ENCODE measurements at regions not wholly inside any gene's neighbourhood (a gene's known extent, or its start where the extent isn't known, plus 50 kb on each side); places are given as distances from the start of the nearest gene placed in this dataset.

DNA sequence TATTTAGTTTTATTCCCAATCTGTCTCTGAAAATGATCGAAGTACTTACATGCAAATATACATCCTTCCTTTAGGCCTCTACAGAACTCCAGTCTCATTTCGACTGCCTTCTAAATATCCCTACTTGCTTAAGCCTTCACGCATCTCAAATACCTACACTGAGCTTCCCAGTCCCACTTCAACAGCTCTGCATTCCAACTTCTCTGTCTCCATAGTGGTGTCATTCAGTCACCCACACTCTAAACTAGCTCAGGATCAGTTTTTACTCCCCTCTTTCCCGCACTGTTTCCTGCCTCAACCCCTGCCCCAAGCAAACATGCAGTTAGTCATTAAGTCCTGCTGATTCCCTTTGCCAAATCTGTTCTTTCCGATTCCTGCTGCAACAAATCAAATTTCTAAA, 91.8 kb upstream of the PREP start:
- Histone ChIP-seq H3K4me3 (ENCODE audit: low read depth, low read length, poor library complexity, severe bottlenecking) (no peak overlapping the region), H3K4me2 (ENCODE audit: low read length) (no peak overlapping the region), H3K9me3 (ENCODE audit: low read length) (no peaks in the 10 kb centered on the region), H3K9me2 (ENCODE audit: insufficient read depth, low read length) (no peaks in the 10 kb centered on the region), H3K4me1 (ENCODE audit: insufficient read depth, low read length, poor library complexity, severe bottlenecking) (no peaks in the 10 kb centered on the region), H3K36me3 (ENCODE audit: insufficient read depth, low read length) (no peaks in the 10 kb centered on the region), H4K20me1 (ENCODE audit: insufficient read depth, low read length) (no peaks in the 10 kb centered on the region), H2AFZ (ENCODE audit: low read length) (no peak overlapping the region), H3K79me2 (ENCODE audit: insufficient read depth, low read depth, low read length) (no peaks in the 10 kb centered on the region), H3K27ac (ENCODE audit: low read depth, low read length, poor library complexity, severe bottlenecking) (no peak overlapping the region)
- intact Hi-C loops (cut with micrococcal nuclease; ENCODE audit: unreplicated experiment) = no loop called here
- CTCF ChIA-PET (ENCODE audit: unreplicated experiment) = no interaction called here
- POLR2A ChIA-PET = interaction anchor here (0.7 kb wide), 1 partner anchor 125 kb away, joined by 3 read pairs; no protein-coding TSS in a partner anchor
- TF ChIP-seq, protein P1, sequence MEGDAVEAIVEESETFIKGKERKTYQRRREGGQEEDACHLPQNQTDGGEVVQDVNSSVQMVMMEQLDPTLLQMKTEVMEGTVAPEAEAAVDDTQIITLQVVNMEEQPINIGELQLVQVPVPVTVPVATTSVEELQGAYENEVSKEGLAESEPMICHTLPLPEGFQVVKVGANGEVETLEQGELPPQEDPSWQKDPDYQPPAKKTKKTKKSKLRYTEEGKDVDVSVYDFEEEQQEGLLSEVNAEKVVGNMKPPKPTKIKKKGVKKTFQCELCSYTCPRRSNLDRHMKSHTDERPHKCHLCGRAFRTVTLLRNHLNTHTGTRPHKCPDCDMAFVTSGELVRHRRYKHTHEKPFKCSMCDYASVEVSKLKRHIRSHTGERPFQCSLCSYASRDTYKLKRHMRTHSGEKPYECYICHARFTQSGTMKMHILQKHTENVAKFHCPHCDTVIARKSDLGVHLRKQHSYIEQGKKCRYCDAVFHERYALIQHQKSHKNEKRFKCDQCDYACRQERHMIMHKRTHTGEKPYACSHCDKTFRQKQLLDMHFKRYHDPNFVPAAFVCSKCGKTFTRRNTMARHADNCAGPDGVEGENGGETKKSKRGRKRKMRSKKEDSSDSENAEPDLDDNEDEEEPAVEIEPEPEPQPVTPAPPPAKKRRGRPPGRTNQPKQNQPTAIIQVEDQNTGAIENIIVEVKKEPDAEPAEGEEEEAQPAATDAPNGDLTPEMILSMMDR (conservative IDR thresholded peaks at IDR 0.05; ENCODE audit: low read length) = no peak
- no peak for TF ChIP-seq EZH2phosphoT487 (IDR thresholded peaks at IDR 0.05; ENCODE audit: borderline replicate concordance, low read depth, low read length)
- BruUV-seq (replicated peaks) = no TSS peak
- no peak for DNase-seq (ENCODE audit: low spot score)

DNA sequence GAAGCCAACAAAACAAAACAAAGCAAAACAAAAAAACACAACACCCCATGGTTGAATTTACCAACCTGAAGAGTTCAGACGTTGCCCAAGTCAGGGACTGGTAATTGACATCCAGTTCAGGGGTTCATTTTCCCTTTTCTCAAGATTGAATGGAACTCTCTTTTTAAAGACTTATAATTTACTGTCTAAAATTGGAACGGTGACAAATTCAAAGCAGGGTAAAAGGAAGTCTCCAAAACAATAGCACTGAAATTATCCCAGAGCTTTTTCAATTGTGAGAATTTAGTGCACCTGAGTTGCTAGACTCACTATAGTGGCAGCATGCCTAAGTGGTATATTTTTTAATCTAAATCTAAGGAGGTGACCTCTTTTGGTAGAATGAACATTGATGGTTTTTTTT, 90.9 kb upstream of the PREP start:
- intact Hi-C loops (cut with micrococcal nuclease; ENCODE audit: unreplicated experiment) = no loop called here

More for the DNA sequence above, 90.9 kb upstream of the PREP start:
- H3K36me3 ChIP-seq (ENCODE audit: insufficient read depth, low read length) = no peaks in the 10 kb centered on the region
- H2AFZ ChIP-seq (ENCODE audit: low read length) = no peak overlapping the region
- H3K27ac ChIP-seq (ENCODE audit: low read depth, low read length, poor library complexity, severe bottlenecking) = no peak overlapping the region
- TF ChIP-seq, protein P1 (conservative IDR thresholded peaks at IDR 0.05; ENCODE audit: low read length) = no peak
- no peak for TF ChIP-seq EZH2phosphoT487 (IDR thresholded peaks at IDR 0.05; ENCODE audit: borderline replicate concordance, low read depth, low read length)
- no peak for DNase-seq (ENCODE audit: low spot score)
- H3K4me1 ChIP-seq (ENCODE audit: insufficient read depth, low read length, poor library complexity, severe bottlenecking) = no peaks in the 10 kb centered on the region
- POLR2A ChIA-PET = interaction anchor here (0.6 to 0.8 kb wide), 2 partner anchors 554 to 699 kb away, joined by 3 read pairs; no protein-coding TSS in a partner anchor
- no peaks in the 10 kb centered on the region for H3K9me3 ChIP-seq (ENCODE audit: low read length)
- no peak overlapping the region for H3K4me3 ChIP-seq (ENCODE audit: low read depth, low read length, poor library complexity, severe bottlenecking)
- no peak overlapping the region for H3K4me2 ChIP-seq (ENCODE audit: low read length)
- CTCF ChIA-PET (ENCODE audit: unreplicated experiment) = no interaction called here
- no peaks in the 10 kb centered on the region for H3K9me2 ChIP-seq (ENCODE audit: insufficient read depth, low read length)
- no peaks in the 10 kb centered on the region for H3K79me2 ChIP-seq (ENCODE audit: insufficient read depth, low read depth, low read length)
- H4K20me1 ChIP-seq (ENCODE audit: insufficient read depth, low read length) = no peaks in the 10 kb centered on the region
- no TSS peak for BruUV-seq (replicated peaks)

All from OCI-LY7 (cell line).